ENCODE measurements at regions not wholly inside any gene's neighbourhood (a gene's known extent, or its start where the extent isn't known, plus 50 kb on each side); places are given as distances from the start of the nearest gene placed in this dataset.

GRCh38 chrX:22351966-22352365, 79.3 kb downstream of the CBLL2 start:
- Histone ChIP-seq H3K27me3 (ENCODE audit: control insufficient read depth, insufficient read depth, low read length) (no peaks in the 10 kb centered on the region), H3K27ac (no peak overlapping the region), H3K9ac (no peak overlapping the region), H3K4me3 (ENCODE audit: low read depth, low read length) (no peak overlapping the region), H3K79me2 (no peaks in the 10 kb centered on the region), H2AFZ (no peak overlapping the region), H3K4me1 (no peaks in the 10 kb centered on the region), H3K4me2 (ENCODE audit: low read length) (no peak overlapping the region), H3K36me3 (ENCODE audit: control insufficient read depth, insufficient read depth, low read length) (no peaks in the 10 kb centered on the region), H3K9me3 (ENCODE audit: control insufficient read depth, low read length) (no peaks in the 10 kb centered on the region)
- TF ChIP-seq CTCF (IDR thresholded peaks at IDR 0.05), result no peak

GRCh38 chrX:22357621-22358020, 84.9 kb downstream of the CBLL2 start:
- Histone ChIP-seq H3K4me3 (ENCODE audit: low read depth, low read length) (no peak overlapping the region), H3K4me1 (no peaks in the 10 kb centered on the region), H3K79me2 (no peaks in the 10 kb centered on the region), H3K9me3 (ENCODE audit: control insufficient read depth, low read length) (no peaks in the 10 kb centered on the region), H3K27me3 (ENCODE audit: control insufficient read depth, insufficient read depth, low read length) (no peaks in the 10 kb centered on the region), H3K27ac (no peak overlapping the region), H2AFZ (no peak overlapping the region), H3K36me3 (ENCODE audit: control insufficient read depth, insufficient read depth, low read length) (no peaks in the 10 kb centered on the region), H3K4me2 (ENCODE audit: low read length) (no peak overlapping the region), H3K9ac (no peak overlapping the region)
- TF ChIP-seq CTCF (IDR thresholded peaks at IDR 0.05), result no peak

GRCh38 chrX:22360129-22360528, 87.4 kb downstream of the CBLL2 start:
- Histone ChIP-seq H3K4me2 (ENCODE audit: low read length) (no peak overlapping the region), H2AFZ (no peak overlapping the region), H3K79me2 (no peaks in the 10 kb centered on the region), H3K27me3 (ENCODE audit: control insufficient read depth, insufficient read depth, low read length) (no peaks in the 10 kb centered on the region), H3K9ac (no peak overlapping the region), H3K27ac (no peak overlapping the region), H3K4me3 (ENCODE audit: low read depth, low read length) (no peak overlapping the region), H3K36me3 (ENCODE audit: control insufficient read depth, insufficient read depth, low read length) (no peaks in the 10 kb centered on the region), H3K4me1 (no peaks in the 10 kb centered on the region), H3K9me3 (ENCODE audit: control insufficient read depth, low read length) (no peaks in the 10 kb centered on the region)
- no peak for TF ChIP-seq CTCF (IDR thresholded peaks at IDR 0.05)

GRCh38 chrX:22365460-22365859, 92.7 kb downstream of the CBLL2 start:
- Histone ChIP-seq H3K79me2 (no peaks in the 10 kb centered on the region), H3K27me3 (ENCODE audit: control insufficient read depth, insufficient read depth, low read length) (no peaks in the 10 kb centered on the region), H3K9me3 (ENCODE audit: control insufficient read depth, low read length) (no peaks in the 10 kb centered on the region), H3K27ac (no peak overlapping the region), H3K4me3 (ENCODE audit: low read depth, low read length) (no peak overlapping the region), H3K4me2 (ENCODE audit: low read length) (no peak overlapping the region), H3K9ac (no peak overlapping the region), H3K4me1 (no peaks in the 10 kb centered on the region), H3K36me3 (ENCODE audit: control insufficient read depth, insufficient read depth, low read length) (no peaks in the 10 kb centered on the region), H2AFZ (no peak overlapping the region)
- no peak for TF ChIP-seq CTCF (IDR thresholded peaks at IDR 0.05)

GRCh38 chrX:22366166-22366702, 93.5 kb downstream of the CBLL2 start:
- Histone ChIP-seq H3K36me3 (ENCODE audit: control insufficient read depth, insufficient read depth, low read length) (no peaks in the 10 kb centered on the region), H3K9ac (no peak overlapping the region), H3K9me3 (ENCODE audit: control insufficient read depth, low read length) (no peaks in the 10 kb centered on the region), H3K4me1 (no peaks in the 10 kb centered on the region), H3K27ac (no peak overlapping the region), H3K79me2 (no peaks in the 10 kb centered on the region), H3K27me3 (ENCODE audit: control insufficient read depth, insufficient read depth, low read length) (no peaks in the 10 kb centered on the region), H3K4me2 (ENCODE audit: low read length) (no peak overlapping the region), H3K4me3 (ENCODE audit: low read depth, low read length) (no peak overlapping the region), H2AFZ (no peak overlapping the region)
- TF ChIP-seq CTCF (IDR thresholded peaks at IDR 0.05), result no peak
